Tibial nerve (tissue), 3 donors: ENCODE measurements at regions not wholly inside any gene's neighbourhood (a gene's known extent, or its start where the extent isn't known, plus 50 kb on each side); places are given as distances from the start of the nearest gene placed in this dataset.

Experiments used
- POLR2A ChIP-seq, 2 donors: fragments of 450-650 bp; IDR thresholded peaks; one replicate each; pipeline ENCODE4 v1.6.1; 2017; ENCODE audit warnings: antibody characterized with exemption in 2 of 2, mild to moderate bottlenecking in 2 of 2, moderate library complexity in 2 of 2
- TF ChIP-seq, protein P1 (sequence below), 5 experiments: fragments of 200-600 bp in 3 of 5; fragments of 450-650 bp in 2 of 5; sonication (generic) in 3 of 5; IDR thresholded peaks; one replicate each; pipeline ENCODE4 v1.5.1; 2016 to 2019; ENCODE audit warnings: antibody characterized with exemption in 5 of 5, mild to moderate bottlenecking in 3 of 5, moderate library complexity in 2 of 5

DNA sequence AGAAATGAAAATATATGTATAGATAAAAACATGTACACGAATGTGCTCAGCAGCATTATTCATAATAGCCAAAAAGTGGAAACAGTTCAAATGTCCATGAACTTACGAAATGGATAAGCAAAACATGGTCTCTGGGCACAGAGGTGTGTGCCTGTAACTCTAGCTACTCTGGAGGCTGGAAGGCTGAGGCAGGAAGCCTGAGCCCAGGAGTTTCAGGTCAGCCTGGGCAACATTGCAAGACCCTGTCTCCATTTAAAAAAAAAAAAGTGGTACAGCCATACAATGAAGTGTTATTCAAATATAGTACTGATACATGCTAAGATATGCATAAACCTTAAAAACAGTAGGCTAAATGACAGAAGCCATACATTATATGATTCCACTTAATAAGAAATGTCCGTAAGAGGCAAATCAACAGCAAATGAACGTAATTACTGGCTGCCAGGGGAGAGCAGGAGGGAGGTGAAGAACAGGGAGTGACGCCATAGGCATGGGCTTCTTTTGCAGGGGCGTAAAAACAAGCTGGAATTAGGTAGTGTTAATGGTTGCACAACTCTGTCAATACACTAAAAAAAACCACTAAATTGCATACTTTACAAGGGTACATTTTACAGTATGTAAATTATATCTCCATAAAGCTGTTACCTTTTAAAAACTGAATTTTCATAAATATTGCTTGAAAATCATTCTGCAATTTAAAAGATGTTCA, 87.2 kb upstream of the PLEKHM1 start:
- TF ChIP-seq POLR2A (IDR thresholded peaks at IDR 0.05), result no peak
- TF ChIP-seq, protein P1, sequence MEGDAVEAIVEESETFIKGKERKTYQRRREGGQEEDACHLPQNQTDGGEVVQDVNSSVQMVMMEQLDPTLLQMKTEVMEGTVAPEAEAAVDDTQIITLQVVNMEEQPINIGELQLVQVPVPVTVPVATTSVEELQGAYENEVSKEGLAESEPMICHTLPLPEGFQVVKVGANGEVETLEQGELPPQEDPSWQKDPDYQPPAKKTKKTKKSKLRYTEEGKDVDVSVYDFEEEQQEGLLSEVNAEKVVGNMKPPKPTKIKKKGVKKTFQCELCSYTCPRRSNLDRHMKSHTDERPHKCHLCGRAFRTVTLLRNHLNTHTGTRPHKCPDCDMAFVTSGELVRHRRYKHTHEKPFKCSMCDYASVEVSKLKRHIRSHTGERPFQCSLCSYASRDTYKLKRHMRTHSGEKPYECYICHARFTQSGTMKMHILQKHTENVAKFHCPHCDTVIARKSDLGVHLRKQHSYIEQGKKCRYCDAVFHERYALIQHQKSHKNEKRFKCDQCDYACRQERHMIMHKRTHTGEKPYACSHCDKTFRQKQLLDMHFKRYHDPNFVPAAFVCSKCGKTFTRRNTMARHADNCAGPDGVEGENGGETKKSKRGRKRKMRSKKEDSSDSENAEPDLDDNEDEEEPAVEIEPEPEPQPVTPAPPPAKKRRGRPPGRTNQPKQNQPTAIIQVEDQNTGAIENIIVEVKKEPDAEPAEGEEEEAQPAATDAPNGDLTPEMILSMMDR (IDR thresholded peaks at IDR 0.05), result no peak
